Neural progenitor cell (in vitro differentiated cells): ENCODE measurements at regions not wholly inside any gene's neighbourhood (a gene's known extent, or its start where the extent isn't known, plus 50 kb on each side); places are given as distances from the start of the nearest gene placed in this dataset.
"Not testable (repeated sequence)": the region's sequence is repeated elsewhere in the genome, so short reads cannot be mapped to it uniquely, and the experiment has no call there.

Experiments used
- DNase-seq: peaks from one replicate; pipeline ENCODE4 v3.0.0-alpha.2; 2016; ENCODE audit warnings: low spot score
- H2AFZ ChIP-seq: fragments of 200-600 bp; sonication (generic); replicated peaks from 2 replicates; pipeline ENCODE4 v1.6.1; 2016; ENCODE audit warnings: antibody characterized with exemption
- H3F3A ChIP-seq: fragments of 200-600 bp; sonication (generic); 2 replicates; pipeline ENCODE4 v1.6.1; 2016; ENCODE audit warnings: antibody characterized with exemption, low read depth
- H3K27ac ChIP-seq: fragments of 200-600 bp; sonication (generic); 2 replicates; pipeline ENCODE4 v1.5.1; 2016; ENCODE audit warnings: mild to moderate bottlenecking
- H3K27me3 ChIP-seq: fragments of 200-600 bp; sonication (generic); 2 replicates; pipeline ENCODE4 v1.6.1; 2016; ENCODE audit warnings: mild to moderate bottlenecking, moderate library complexity
- H3K36me3 ChIP-seq: fragments of 200-600 bp; sonication (generic); 2 replicates; pipeline ENCODE4 v1.5.1; 2016
- H3K4me1 ChIP-seq: fragments of 200-600 bp; sonication (generic); 2 replicates; pipeline ENCODE4 v1.6.1; 2016; ENCODE audit warnings: mixed run types
- H3K4me2 ChIP-seq: fragments of 200-600 bp; sonication (generic); 2 replicates; pipeline ENCODE4 v1.6.1; 2016
- H3K4me3 ChIP-seq: fragments of 200-600 bp; sonication (generic); 2 replicates; pipeline ENCODE4 v1.5.1; 2016
- H3K79me2 ChIP-seq: fragments of 200-600 bp; sonication (generic); 2 replicates; pipeline ENCODE4 v1.6.1; 2016; ENCODE audit warnings: low read depth
- H3K9ac ChIP-seq: fragments of 200-600 bp; sonication (generic); 2 replicates; pipeline ENCODE4 v1.6.1; 2016
- H3K9me3 ChIP-seq: fragments of 200-600 bp; sonication (generic); 2 replicates; pipeline ENCODE4 v1.5.1; 2016; ENCODE audit warnings: low read depth
- H4K20me1 ChIP-seq: fragments of 200-600 bp; sonication (generic); 2 replicates; pipeline ENCODE4 v1.6.1; 2016; ENCODE audit warnings: low read depth
- H3K27ac Mint-ChIP-seq: 3 replicates; pipeline ENCODE4 v1.8.0; 2021; ENCODE audit warnings: mixed read lengths
- H3K27me3 Mint-ChIP-seq: 2 replicates; pipeline ENCODE4 v1.8.0; 2022; ENCODE audit warnings: low read depth, mild to moderate bottlenecking, inconsistent platforms, moderate library complexity, mixed read lengths; ENCODE audit not compliant: insufficient read depth
- H3K36me3 Mint-ChIP-seq: 3 replicates; pipeline ENCODE4 v1.8.0; 2021; ENCODE audit warnings: mixed read lengths
- H3K4me1 Mint-ChIP-seq: 3 replicates; pipeline ENCODE4 v1.8.0; 2021; ENCODE audit warnings: mixed read lengths
- H3K4me3 Mint-ChIP-seq: 3 replicates; pipeline ENCODE4 v1.8.0; 2021; ENCODE audit warnings: mild to moderate bottlenecking, moderate library complexity, mixed read lengths
- H3K9me3 Mint-ChIP-seq: 3 replicates; pipeline ENCODE4 v1.8.0; 2020; ENCODE audit warnings: mixed read lengths
- CTCF ChIP-seq: fragments of 200-600 bp; sonication (generic); IDR thresholded peaks from 2 replicates; pipeline ENCODE4 v1.5.1; 2017; ENCODE audit warnings: antibody characterized with exemption, mild to moderate bottlenecking
- EZH2 ChIP-seq: fragments of 200-600 bp; sonication (generic); IDR thresholded peaks from 2 replicates; pipeline ENCODE4 v1.6.1; 2017; ENCODE audit warnings: antibody characterized with exemption, mild to moderate bottlenecking, moderate library complexity
- EZH2phosphoT487 ChIP-seq: fragments of 200-600 bp; sonication (generic); IDR thresholded peaks from 2 replicates; pipeline ENCODE4 v1.6.1; 2017; ENCODE audit warnings: antibody characterized with exemption

- no peak for DNase-seq
- H3K27ac ChIP-seq: no peak overlapping the region
- no peaks in the 10 kb centered on the region for H3K9me3 ChIP-seq
- H3F3A ChIP-seq: no peaks in the 10 kb centered on the region
- H3K9ac ChIP-seq: no peak overlapping the region
- H3K4me3 Mint-ChIP-seq: no peak overlapping the region
- H3K9me3 Mint-ChIP-seq: no peaks in the 10 kb centered on the region
- H3K27me3 ChIP-seq: no peaks in the 10 kb centered on the region
- H3K36me3 Mint-ChIP-seq: no peaks in the 10 kb centered on the region
- TF ChIP-seq CTCF (no peak), EZH2phosphoT487 (no peak), EZH2 (no peak)
- H4K20me1 ChIP-seq: no peaks in the 10 kb centered on the region
- H3K4me1 ChIP-seq: no peaks in the 10 kb centered on the region
- no peaks in the 10 kb centered on the region for H3K27me3 Mint-ChIP-seq
- H3K79me2 ChIP-seq: no peaks in the 10 kb centered on the region
- no peak overlapping the region for H2AFZ ChIP-seq
- no peaks in the 10 kb centered on the region for H3K4me1 Mint-ChIP-seq
- no peak overlapping the region for H3K27ac Mint-ChIP-seq
- H3K36me3 ChIP-seq: no peaks in the 10 kb centered on the region
- no peak overlapping the region for H3K4me3 ChIP-seq
- no peak overlapping the region for H3K4me2 ChIP-seq
Measured at GRCh38 chr2:153657651-153658050, 179.1 kb upstream of the RPRM start.

GRCh38 chr2:153661801-153662200 is 183.2 kb upstream of the RPRM start:
- H3K4me3 ChIP-seq: no peak overlapping the region
- no peaks in the 10 kb centered on the region for H3K36me3 Mint-ChIP-seq
- H3K4me1 Mint-ChIP-seq: no peaks in the 10 kb centered on the region
- no peak overlapping the region for H3K27ac Mint-ChIP-seq
- H3K27me3 Mint-ChIP-seq: peaks cover 7% of the 10 kb centered on the region
- no peaks in the 10 kb centered on the region for H3K36me3 ChIP-seq
- no peaks in the 10 kb centered on the region for H4K20me1 ChIP-seq
- H3F3A ChIP-seq: no peaks in the 10 kb centered on the region
- H3K4me3 Mint-ChIP-seq: no peak overlapping the region
- no peak overlapping the region for H2AFZ ChIP-seq
- H3K4me1 ChIP-seq: no peaks in the 10 kb centered on the region
- no peak for DNase-seq
- no peak overlapping the region for H3K27ac ChIP-seq
- H3K9ac ChIP-seq: no peak overlapping the region
- H3K9me3 ChIP-seq: no peaks in the 10 kb centered on the region
- no peaks in the 10 kb centered on the region for H3K27me3 ChIP-seq
- H3K4me2 ChIP-seq: no peak overlapping the region
- TF ChIP-seq EZH2phosphoT487 (no peak), CTCF (no peak), EZH2 (no peak)
- no peaks in the 10 kb centered on the region for H3K79me2 ChIP-seq
- peaks cover 10% of the 10 kb centered on the region for H3K9me3 Mint-ChIP-seq

- peaks cover 7% of the 10 kb centered on the region for H3K27me3 Mint-ChIP-seq
- no peaks in the 10 kb centered on the region for H3K36me3 Mint-ChIP-seq
- H3K27me3 ChIP-seq: no peaks in the 10 kb centered on the region
- no peaks in the 10 kb centered on the region for H3K9me3 ChIP-seq
- H3K79me2 ChIP-seq: no peaks in the 10 kb centered on the region
- H3F3A ChIP-seq: no peaks in the 10 kb centered on the region
- H3K27ac Mint-ChIP-seq: no peak overlapping the region
- H3K4me3 Mint-ChIP-seq: no peak overlapping the region
- DNase-seq: no peak
- no peak overlapping the region for H2AFZ ChIP-seq
- no peak overlapping the region for H3K27ac ChIP-seq
- no peak overlapping the region for H3K9ac ChIP-seq
- no peaks in the 10 kb centered on the region for H3K4me1 Mint-ChIP-seq
- H4K20me1 ChIP-seq: no peaks in the 10 kb centered on the region
- no peak for TF ChIP-seq CTCF
- TF ChIP-seq EZH2phosphoT487: no peak
- no peak for TF ChIP-seq EZH2
- H3K36me3 ChIP-seq: no peaks in the 10 kb centered on the region
- H3K9me3 Mint-ChIP-seq: peaks cover 10% of the 10 kb centered on the region
- H3K4me1 ChIP-seq: no peaks in the 10 kb centered on the region
- H3K4me3 ChIP-seq: no peak overlapping the region
- H3K4me2 ChIP-seq: no peak overlapping the region
Measured at GRCh38 chr2:153663371-153663770, 184.8 kb upstream of the RPRM start.

GRCh38 chr2:153664009-153664408 is 185.4 kb upstream of the RPRM start:
- H3K9me3 Mint-ChIP-seq, H3K4me1 ChIP-seq, H3F3A ChIP-seq, H3K4me1 Mint-ChIP-seq, H3K4me3 ChIP-seq, H3K9me3 ChIP-seq, H4K20me1 ChIP-seq, H3K4me2 ChIP-seq, DNase-seq, H3K36me3 ChIP-seq, H3K27me3 ChIP-seq, H3K4me3 Mint-ChIP-seq, H3K27ac ChIP-seq, H3K27ac Mint-ChIP-seq, H3K36me3 Mint-ChIP-seq, H3K27me3 Mint-ChIP-seq, H3K9ac ChIP-seq, H3K79me2 ChIP-seq, H2AFZ ChIP-seq: not testable (repeated sequence)
